Stimulated activated CD4-positive, alpha-beta T cell treated with anti-CD3 and anti-CD28 coated beads, Interleukin-15, amount 100 ng/mL, for 24 hours (primary cell): ENCODE measurements at regions not wholly inside any gene's neighbourhood (a gene's known extent, or its start where the extent isn't known, plus 50 kb on each side); places are given as distances from the start of the nearest gene placed in this dataset.

ENCODE experiments used
- DNase-seq: peaks from one replicate; pipeline ENCODE4 v3.0.0-alpha.2; 2020

- no peak for DNase-seq
Observed at GRCh38 chr12:125936502-125936901, 871.3 kb downstream of the AACS start.

- no peak for DNase-seq
Observed at GRCh38 chr12:125944446-125944845, 879.2 kb downstream of the AACS start.

GRCh38 chr12:125949471-125949870, 884.2 kb downstream of the AACS start:
- DNase-seq = no peak

GRCh38 chr12:125954362-125954761, 889.1 kb downstream of the AACS start:
- DNase-seq = no peak

GRCh38 chr12:125956186-125956585, 891.0 kb downstream of the AACS start:
- no peak for DNase-seq

GRCh38 chr12:125966641-125967040, 901.4 kb downstream of the AACS start:
- no peak for DNase-seq

- DNase-seq = no peak
Observed at GRCh38 chr12:125968413-125968812, 903.2 kb downstream of the AACS start.

- DNase-seq = no peak
Observed at GRCh38 chr12:125971981-125972380, 906.7 kb downstream of the AACS start.

GRCh38 chr12:125978286-125978685, 913.1 kb downstream of the AACS start:
- no peak for DNase-seq

GRCh38 chr12:125981610-125982253, 916.5 kb downstream of the AACS start:
- DNase-seq = no peak

GRCh38 chr12:125983094-125983783, 918.0 kb downstream of the AACS start:
- peak; percentile 16 for DNase-seq

GRCh38 chr12:125983784-125984500, 918.7 kb downstream of the AACS start:
- no peak for DNase-seq

- DNase-seq = no peak
Observed at GRCh38 chr12:125988545-125988944, 923.3 kb downstream of the AACS start.

- no peak for DNase-seq
Observed at GRCh38 chr12:125989696-125990095, 924.5 kb downstream of the AACS start.

- no peak for DNase-seq
Observed at GRCh38 chr12:125996443-125996842, 931.2 kb downstream of the AACS start.

- DNase-seq = no peak
Observed at GRCh38 chr12:125999628-126000027, 934.4 kb downstream of the AACS start.

- DNase-seq = no peak
Observed at GRCh38 chr12:126019385-126019784, 954.1 kb downstream of the AACS start.

GRCh38 chr12:126021675-126022074, 956.4 kb downstream of the AACS start:
- DNase-seq = no peak

GRCh38 chr12:126027825-126028224, 962.6 kb downstream of the AACS start:
- DNase-seq = no peak

- DNase-seq = no peak
Observed at GRCh38 chr12:126030573-126030972, 965.3 kb downstream of the AACS start.

GRCh38 chr12:126033751-126034150, 968.5 kb downstream of the AACS start:
- DNase-seq = no peak

- DNase-seq = no peak
Observed at GRCh38 chr12:126036348-126036747, 971.1 kb downstream of the AACS start.

GRCh38 chr12:126038434-126038833, 973.2 kb downstream of the AACS start:
- DNase-seq = no peak

- DNase-seq = no peak
Observed at GRCh38 chr12:126040307-126040706, 975.1 kb downstream of the AACS start.
